ENCODE measurements at regions not wholly inside any gene's neighbourhood (a gene's known extent, or its start where the extent isn't known, plus 50 kb on each side); places are given as distances from the start of the nearest gene placed in this dataset.

DNA sequence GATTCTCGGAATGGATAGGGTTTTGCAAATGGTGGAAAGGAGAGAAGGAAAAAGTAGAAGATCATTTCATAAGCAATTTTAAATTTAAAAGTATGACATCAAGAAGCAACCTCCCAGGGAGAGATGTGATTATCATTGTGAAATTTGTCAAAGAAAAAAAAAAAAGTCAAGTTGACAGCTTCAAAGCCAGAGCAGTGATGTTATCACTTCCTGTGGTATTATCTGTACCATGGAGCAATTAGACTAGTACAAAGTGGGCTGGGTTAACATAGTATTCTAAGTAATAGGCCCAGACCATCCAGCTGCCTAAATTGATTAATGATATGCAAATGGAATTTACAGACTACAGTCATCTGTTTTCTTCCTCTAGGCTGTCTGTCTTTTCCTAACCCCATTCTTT, 84.0 kb upstream of the NPY start:
- DNase-seq (ENCODE audit: low read depth in 2 of 2), result no peak

DNA sequence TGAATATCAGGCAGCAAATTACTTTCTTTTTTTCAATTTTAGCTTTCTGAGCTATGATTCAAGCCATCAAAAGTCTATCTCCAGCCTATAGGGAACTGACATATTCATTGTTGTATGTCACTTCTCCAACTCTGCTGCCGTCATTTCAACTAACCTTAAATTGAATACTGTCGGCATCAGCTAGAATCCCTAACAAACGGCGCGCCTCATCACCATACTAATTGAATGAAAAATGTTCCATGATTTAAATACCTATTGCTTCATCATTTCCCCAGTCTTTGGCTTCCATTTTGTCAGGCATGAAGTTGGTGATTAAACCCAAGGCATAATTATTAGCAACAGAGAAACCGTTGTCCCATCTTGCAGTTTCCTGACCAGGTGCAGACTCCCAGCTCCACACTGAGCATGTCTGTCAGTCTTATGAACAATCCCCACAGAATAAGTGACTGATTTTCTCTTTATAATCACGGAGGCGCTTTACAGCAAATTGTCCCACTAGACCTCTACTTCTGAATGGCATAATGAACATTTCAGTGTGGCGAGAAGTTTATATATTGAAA, 83.5 kb upstream of the NPY start:
- DNase-seq (ENCODE audit: low read depth in 2 of 2), result no peak

- DNase-seq (ENCODE audit: low read depth in 2 of 2), result no peak
These were observed 82.8 kb upstream of the NPY start for GRCh38 chr7:24201226-24201625.

GRCh38 chr7:24212073-24212472, 71.9 kb upstream of the NPY start:
- no peak for DNase-seq (ENCODE audit: low read depth in 2 of 2)

GRCh38 chr7:24213311-24213710, 70.7 kb upstream of the NPY start:
- DNase-seq (ENCODE audit: low read depth in 2 of 2), result no peak

DNA sequence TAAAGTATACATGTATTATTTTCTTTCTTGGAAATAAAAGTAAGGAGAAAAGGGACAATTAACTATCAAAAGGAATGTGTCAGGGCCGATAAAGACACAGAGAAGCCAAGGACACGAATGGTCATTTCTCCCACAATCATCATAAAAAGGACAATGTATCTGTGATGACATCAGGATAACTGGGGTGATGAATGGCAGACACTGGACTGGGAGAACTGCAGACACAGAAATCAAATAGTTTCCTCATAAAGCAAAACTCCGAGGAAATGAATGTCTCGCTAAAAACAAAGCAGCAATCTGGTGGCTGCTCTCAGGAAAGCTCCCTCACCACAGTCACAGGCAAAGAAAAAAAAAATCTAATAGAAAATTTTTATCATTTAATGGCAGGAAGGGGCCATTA, 69.3 kb upstream of the NPY start:
- DNase-seq (ENCODE audit: low read depth in 2 of 2), result no peak

DNA sequence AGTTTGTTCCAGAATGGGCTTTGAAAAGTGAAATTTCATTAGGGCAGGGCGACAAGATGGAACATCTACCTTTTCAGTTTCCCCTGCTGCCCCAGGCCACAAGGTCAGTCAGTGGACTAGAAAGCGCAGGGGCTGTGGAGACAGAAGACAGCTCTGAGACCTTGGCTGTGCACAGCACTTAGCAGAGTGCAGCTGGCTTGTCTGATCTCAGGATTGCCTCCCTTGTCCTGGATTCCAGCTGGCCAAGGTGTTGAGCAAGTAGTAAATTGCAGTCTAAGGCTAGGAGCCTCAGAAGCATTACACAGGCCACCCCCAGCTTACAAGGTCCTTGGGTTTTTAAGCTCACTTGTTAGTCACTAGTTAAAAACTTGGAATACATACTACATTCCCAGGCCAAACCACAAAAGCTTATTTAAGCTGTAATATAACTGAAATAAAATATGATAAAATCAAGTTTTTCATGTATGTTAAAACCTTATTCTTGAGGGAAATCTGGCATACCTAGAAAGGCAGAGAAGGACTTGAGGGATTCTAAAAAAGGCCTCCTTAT, 67.3 kb upstream of the NPY start:
- no peak for DNase-seq (ENCODE audit: low read depth in 2 of 2)

- no peak for DNase-seq (ENCODE audit: low read depth in 2 of 2)
These were observed 62.5 kb upstream of the NPY start for GRCh38 chr7:24221500-24221899.

DNA sequence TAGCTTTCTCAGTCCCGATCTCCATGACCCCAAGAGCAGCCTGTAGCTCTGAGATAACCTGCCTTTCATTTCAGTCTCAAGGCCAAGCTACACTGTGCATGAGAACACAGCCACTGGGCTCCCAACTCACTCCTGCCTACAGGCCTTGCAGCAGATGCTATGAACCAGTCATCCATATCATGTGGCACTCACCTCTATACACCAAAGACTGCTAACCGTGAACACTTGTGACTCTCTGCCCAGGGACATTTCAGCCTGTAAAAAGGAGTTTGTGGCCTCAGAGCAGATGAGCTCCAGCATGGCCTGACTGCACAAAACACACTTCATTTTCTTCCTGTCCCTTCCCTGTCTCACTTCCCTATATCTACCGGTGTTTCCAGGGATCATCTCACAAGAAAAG, 56.9 kb upstream of the NPY start:
- no peak for DNase-seq (ENCODE audit: low read depth in 2 of 2)

GRCh38 chr7:24227603-24228359, 56.2 kb upstream of the NPY start:
- peak in 1 of 2 experiments; percentile 4 for DNase-seq (ENCODE audit: low read depth in 2 of 2)

DNA sequence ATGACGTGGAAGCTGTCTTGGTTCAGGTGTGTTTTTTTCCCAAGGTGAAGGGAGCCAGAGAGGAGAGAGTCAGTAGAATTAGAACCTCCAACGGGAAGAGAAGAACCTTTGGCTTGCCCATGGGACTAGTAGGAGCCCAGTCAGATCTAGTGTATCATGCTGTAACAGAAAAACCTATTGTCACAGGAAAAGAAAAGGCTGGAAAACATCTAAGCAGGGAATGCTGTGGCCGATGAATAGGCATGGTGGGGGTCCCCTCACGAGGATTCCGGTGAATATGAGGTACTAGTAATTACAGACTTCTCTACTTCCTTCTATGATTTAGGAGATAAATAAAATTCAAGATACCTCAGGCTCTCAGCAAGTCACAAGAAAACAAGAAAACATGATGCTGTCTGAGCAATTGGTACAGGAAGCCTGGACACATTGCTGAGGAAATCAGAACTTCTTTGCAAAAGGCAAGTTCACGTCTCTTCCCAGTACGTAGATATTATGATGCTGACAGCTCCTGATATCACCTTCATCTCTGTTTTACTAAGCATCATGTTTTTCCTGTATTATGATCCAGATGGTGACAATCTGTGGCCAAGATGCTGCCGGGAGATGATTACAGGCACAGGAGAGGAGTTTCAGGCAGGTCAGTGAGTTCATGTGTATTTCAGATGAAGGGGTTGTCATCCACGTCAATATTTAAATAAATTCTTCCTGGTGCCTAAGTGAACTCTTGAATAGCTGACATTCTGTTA, 54.3 kb upstream of the NPY start:
- DNase-seq (ENCODE audit: low read depth in 2 of 2), result no peak

GRCh38 chr7:24231493-24231892, 52.5 kb upstream of the NPY start:
- no peak for DNase-seq (ENCODE audit: low read depth in 2 of 2)

- no peak for DNase-seq (ENCODE audit: low read depth in 2 of 2)
These were observed 50.6 kb upstream of the NPY start for GRCh38 chr7:24233386-24233785.

Measured in stimulated activated CD4-positive, alpha-beta T cell treated with anti-CD3 and anti-CD28 coated beads, Interleukin-12 subunit alpha, Interleukin-12 subunit beta, amount 100 ng/mL, for 24 hours (primary cell).